Upper lobe of left lung (tissue), 6 donors: ENCODE measurements at regions not wholly inside any gene's neighbourhood (a gene's known extent, or its start where the extent isn't known, plus 50 kb on each side); places are given as distances from the start of the nearest gene placed in this dataset.

Experiments
- ATAC-seq, 2 donors: fragments of 200-7000 bp; cut with Tn5 transposase; one replicate each; pipeline ENCODE4 v1.9.1; 2022; ENCODE audit warnings: mild to moderate bottlenecking in 2 of 2, moderate library complexity in 2 of 2; ENCODE audit not compliant: low FRiP score in 2 of 2
- DNase-seq, 2 donors: peaks; one replicate each; pipeline ENCODE4 v3.0.0-alpha.2; 2019 to 2020
- H3K27ac ChIP-seq, 4 donors: fragments of 200-600 bp; sonication (generic); one replicate each; pipeline ENCODE4 v1.5.1; 2016 to 2019
- H3K27me3 ChIP-seq, 4 donors: fragments of 200-600 bp; sonication (generic); one replicate each; pipeline ENCODE4 v1.5.1; 2017 to 2019
- H3K36me3 ChIP-seq, 4 donors: fragments of 200-600 bp; sonication (generic); one replicate each; pipeline ENCODE4 v1.5.1; 2016 to 2019
- H3K4me1 ChIP-seq, 4 donors: fragments of 200-600 bp; sonication (generic); one replicate each; pipeline ENCODE4 v1.5.1; 2018 to 2019
- H3K4me3 ChIP-seq, 4 donors: fragments of 200-600 bp; sonication (generic); one replicate each; pipeline ENCODE4 v1.5.1; 2017 to 2019; ENCODE audit warnings: mild to moderate bottlenecking in 2 of 4, moderate library complexity in 1 of 4
- H3K9me3 ChIP-seq, 4 donors: fragments of 200-600 bp; sonication (generic); one replicate each; pipeline ENCODE4 v1.5.1; 2018 to 2019
- CTCF ChIP-seq, 6 experiments: fragments of 450-650 bp in 4 of 6; fragments of 200-600 bp in 2 of 6; sonication (generic) in 2 of 6; IDR thresholded peaks; one replicate each; pipeline ENCODE4 v1.5.1; 2016 to 2019; ENCODE audit warnings: antibody characterized with exemption in 6 of 6
- EP300 ChIP-seq, 4 donors: sonication (generic); formaldehyde crosslinking; IDR thresholded peaks; one replicate each; pipeline ENCODE4 v1.5.1; 2017; ENCODE audit warnings: antibody characterized with exemption in 4 of 4, control low read depth in 2 of 4
- POLR2A ChIP-seq, 4 donors: fragments of 450-650 bp; IDR thresholded peaks; one replicate each; pipeline ENCODE4 v1.5.1; 2016 to 2017; ENCODE audit warnings: antibody characterized with exemption in 4 of 4, mild to moderate bottlenecking in 2 of 4
- POLR2AphosphoS5 ChIP-seq, 2 donors: sonication (generic); formaldehyde crosslinking; IDR thresholded peaks; one replicate each; pipeline ENCODE4 v1.5.1; 2017; ENCODE audit warnings: antibody characterized with exemption in 2 of 2
- WGBS, 2 donors: methylation state at CpG; one replicate each; pipeline ENCODE4 v1.1.5; 2017 to 2018; 5-methylcytosine and 5-hydroxymethylcytosine counted together
- donor health status: DM: no; HTN: no; CAD: no; lungs with moderate emphysema.
- donor health status: DM: no; HTN: yes; CAD: no; lungs with severe emphysema.

GRCh38 chr5:135279328-135279727, 119.7 kb downstream of the MACROH2A1 start:
- Histone ChIP-seq H3K4me1 (no peaks in the 10 kb centered on the region), H3K9me3 (no peaks in the 10 kb centered on the region), H3K36me3 (no peaks in the 10 kb centered on the region), H3K27me3 (no peaks in the 10 kb centered on the region), H3K4me3 (no peak overlapping the region), H3K27ac (no peak overlapping the region)
- TF ChIP-seq EP300 (IDR thresholded peaks at IDR 0.05) (no peak), POLR2AphosphoS5 (IDR thresholded peaks at IDR 0.05) (no peak), CTCF (IDR thresholded peaks at IDR 0.05) (no peak)
- 79 to 83% methylated on average over 4 of the region's 4 CpGs for WGBS, 2 donors
- ATAC-seq (no peak), DNase-seq (no peak)

- 79 to 94% methylated on average over 4 to 6 of the region's 6 CpGs for WGBS, 2 donors
- TF ChIP-seq POLR2AphosphoS5 (IDR thresholded peaks at IDR 0.05) (no peak), POLR2A (IDR thresholded peaks at IDR 0.05) (no peak), EP300 (IDR thresholded peaks at IDR 0.05) (no peak), CTCF (IDR thresholded peaks at IDR 0.05) (no peak)
- no peaks in the 10 kb centered on the region for H3K36me3 ChIP-seq
- no peaks in the 10 kb centered on the region for H3K4me1 ChIP-seq
- no peaks in the 10 kb centered on the region for H3K9me3 ChIP-seq
- no peak overlapping the region for H3K4me3 ChIP-seq
- H3K27me3 ChIP-seq, result no peaks in the 10 kb centered on the region
- DNase-seq (no peak), ATAC-seq (no peak)
- H3K27ac ChIP-seq, result no peak overlapping the region
Observed at GRCh38 chr5:135276151-135276550, 122.9 kb downstream of the MACROH2A1 start.

GRCh38 chr5:135273212-135273611, 125.8 kb downstream of the MACROH2A1 start:
- no peaks in the 10 kb centered on the region for H3K9me3 ChIP-seq
- ATAC-seq (peak in 1 of 2 donors; percentile 35), DNase-seq (no peak)
- 95 to 100% methylated on average over 2 of the region's 2 CpGs for WGBS, 2 donors
- no peaks in the 10 kb centered on the region for H3K36me3 ChIP-seq
- no peaks in the 10 kb centered on the region for H3K4me1 ChIP-seq
- H3K27me3 ChIP-seq, result no peaks in the 10 kb centered on the region
- H3K27ac ChIP-seq, result no peak overlapping the region
- H3K4me3 ChIP-seq, result no peak overlapping the region
- no peak for TF ChIP-seq CTCF (IDR thresholded peaks at IDR 0.05)
- no peak for TF ChIP-seq POLR2AphosphoS5 (IDR thresholded peaks at IDR 0.05)
- no peak for TF ChIP-seq EP300 (IDR thresholded peaks at IDR 0.05)
- TF ChIP-seq POLR2A (IDR thresholded peaks at IDR 0.05), result no peak

- H3K27ac ChIP-seq, result no peak overlapping the region
- 81 to 88% methylated on average over 11 of the region's 11 CpGs for WGBS, 2 donors
- DNase-seq, result peak in 1 of 2 donors; percentile 39
- no peak overlapping the region for H3K4me3 ChIP-seq
- TF ChIP-seq POLR2AphosphoS5 (IDR thresholded peaks at IDR 0.05), result no peak
- no peak for TF ChIP-seq CTCF (IDR thresholded peaks at IDR 0.05)
- TF ChIP-seq EP300 (IDR thresholded peaks at IDR 0.05), result no peak
- no peak for TF ChIP-seq POLR2A (IDR thresholded peaks at IDR 0.05)
- H3K36me3 ChIP-seq, result no peaks in the 10 kb centered on the region
- no peaks in the 10 kb centered on the region for H3K4me1 ChIP-seq
- no peak for ATAC-seq
- H3K9me3 ChIP-seq, result no peaks in the 10 kb centered on the region
- no peaks in the 10 kb centered on the region for H3K27me3 ChIP-seq
Observed at GRCh38 chr5:135272311-135272805, 126.7 kb downstream of the MACROH2A1 start.

- Histone ChIP-seq H3K36me3 (no peaks in the 10 kb centered on the region), H3K9me3 (no peaks in the 10 kb centered on the region), H3K4me3 (no peak overlapping the region), H3K27me3 (no peaks in the 10 kb centered on the region), H3K27ac (no peak overlapping the region), H3K4me1 (no peaks in the 10 kb centered on the region)
- no peak for DNase-seq
- no peak for TF ChIP-seq CTCF (IDR thresholded peaks at IDR 0.05)
- no peak for TF ChIP-seq POLR2A (IDR thresholded peaks at IDR 0.05)
- TF ChIP-seq EP300 (IDR thresholded peaks at IDR 0.05), result no peak
- no peak for TF ChIP-seq POLR2AphosphoS5 (IDR thresholded peaks at IDR 0.05)
- ATAC-seq, result no peak
- 48 to 54% methylated on average over 14 of the region's 14 CpGs for WGBS, 2 donors
Observed at GRCh38 chr5:135271533-135272310, 127.3 kb downstream of the MACROH2A1 start.
